WTC11 (cell line): ENCODE measurements at regions not wholly inside any gene's neighbourhood (a gene's known extent, or its start where the extent isn't known, plus 50 kb on each side); places are given as distances from the start of the nearest gene placed in this dataset.
A peak's percentile ranks its signal among the peaks of the same experiment; 100 is the strongest.

ENCODE experiments used
- ATAC-seq: fragments of 200-7000 bp; cut with Tn5 transposase; 2 replicates; pipeline ENCODE4 v1.10.0; 2021; ENCODE audit warnings: mild to moderate bottlenecking, moderate library complexity
- CTCF ChIA-PET: fragments of 300-600 bp; sonication (Branson Sonifier 250); formaldehyde crosslinking; loops from one replicate; lab custom pipeline; 2021; ENCODE audit warnings: antibody characterized with exemption; lab: Charles Lee
- POLR2A ChIA-PET: fragments of 350-600 bp; sonication (Branson Sonifier 250); formaldehyde crosslinking; loops from one replicate; lab custom pipeline; 2021; ENCODE audit warnings: antibody characterized with exemption; lab: Charles Lee
- DNase-seq: peaks from one replicate; pipeline ENCODE4 v3.0.0; 2021; ENCODE audit warnings: low spot score
- H3K27ac Mint-ChIP-seq: 2 replicates; pipeline ENCODE4 v1.8.0; 2021; ENCODE audit warnings: mixed read lengths
- H3K27me3 Mint-ChIP-seq: 2 replicates; pipeline ENCODE4 v1.8.0; 2021; ENCODE audit warnings: low read depth, mild to moderate bottlenecking, moderate library complexity, mixed read lengths
- H3K36me3 Mint-ChIP-seq: 2 replicates; pipeline ENCODE4 v1.8.0; 2021; ENCODE audit warnings: mixed read lengths
- H3K4me1 Mint-ChIP-seq: 2 replicates; pipeline ENCODE4 v1.8.0; 2022; ENCODE audit warnings: mixed read lengths
- H3K4me3 Mint-ChIP-seq: 2 replicates; pipeline ENCODE4 v1.8.0; 2021; ENCODE audit warnings: mild to moderate bottlenecking, moderate library complexity, mixed read lengths
- H3K9me3 Mint-ChIP-seq: 2 replicates; pipeline ENCODE4 v1.8.0; 2021; ENCODE audit warnings: mixed read lengths
- ATF1 ChIP-seq: sonication (generic); formaldehyde crosslinking; IDR thresholded peaks from 2 replicates; pipeline ENCODE4 v1.8.1; 2023; ENCODE audit warnings: mild to moderate bottlenecking, moderate library complexity, missing genetic modification reagents
- CBFB ChIP-seq: sonication (generic); formaldehyde crosslinking; IDR thresholded peaks from 2 replicates; pipeline ENCODE4 v1.8.1; 2022; ENCODE audit warnings: mild to moderate bottlenecking, low read depth, missing genetic modification reagents
- EMX1 ChIP-seq: fragments of 250-450 bp; sonication (Bioruptor Pico); IDR thresholded peaks from 2 replicates; pipeline ENCODE4 v1.8.0; 2021; ENCODE audit warnings: mild to moderate bottlenecking
- FOXP1 ChIP-seq: sonication (generic); formaldehyde crosslinking; IDR thresholded peaks from 2 replicates; pipeline ENCODE4 v1.8.0; 2022; ENCODE audit warnings: missing genetic modification reagents, mild to moderate bottlenecking, moderate library complexity, borderline replicate concordance
- GABPB1 ChIP-seq: sonication (generic); formaldehyde crosslinking; IDR thresholded peaks from 2 replicates; pipeline ENCODE4 v1.8.1; 2023; ENCODE audit warnings: mild to moderate bottlenecking, missing genetic modification reagents
- GTF2I ChIP-seq: fragments of 250-450 bp; sonication (Bioruptor Pico); conservative IDR thresholded peaks from 2 replicates; pipeline ENCODE4 v1.4.0; 2021; ENCODE audit warnings: mild to moderate bottlenecking
- MXD4 ChIP-seq: fragments of 250-450 bp; sonication (Bioruptor Pico); IDR thresholded peaks from 2 replicates; pipeline ENCODE4 v1.8.0; 2021; ENCODE audit warnings: mild to moderate bottlenecking, moderate library complexity, borderline replicate concordance
- MYBL2 ChIP-seq: sonication (generic); formaldehyde crosslinking; IDR thresholded peaks from 2 replicates; pipeline ENCODE4 v1.8.1; 2023; ENCODE audit warnings: mild to moderate bottlenecking, moderate library complexity, missing genetic modification reagents
- RORB ChIP-seq: fragments of 250-450 bp; sonication (Bioruptor Pico); IDR thresholded peaks from 2 replicates; pipeline ENCODE4 v1.9.0; 2021; ENCODE audit warnings: mild to moderate bottlenecking
- SMAD3 ChIP-seq: sonication (generic); formaldehyde crosslinking; IDR thresholded peaks from 2 replicates; pipeline ENCODE4 v1.8.0; 2022; ENCODE audit warnings: missing genetic modification reagents, mild to moderate bottlenecking, borderline replicate concordance
- SOX15 ChIP-seq: fragments of 250-450 bp; sonication (Bioruptor Pico); IDR thresholded peaks from 2 replicates; pipeline ENCODE4 v1.9.0; 2021; ENCODE audit warnings: mild to moderate bottlenecking
- TCF7 ChIP-seq: sonication (generic); formaldehyde crosslinking; IDR thresholded peaks from 2 replicates; pipeline ENCODE4 v1.8.0; 2022; ENCODE audit warnings: mild to moderate bottlenecking, low read depth, missing genetic modification reagents, moderate library complexity
- TEAD4 ChIP-seq: sonication (generic); formaldehyde crosslinking; IDR thresholded peaks from 2 replicates; pipeline ENCODE4 v1.8.0; 2022; ENCODE audit warnings: mild to moderate bottlenecking, missing genetic modification reagents
- ZNF121 ChIP-seq: sonication (generic); formaldehyde crosslinking; IDR thresholded peaks from 2 replicates; pipeline ENCODE4 v1.8.0; 2023; ENCODE audit warnings: missing genetic modification reagents
- ZNF232 ChIP-seq: sonication (generic); formaldehyde crosslinking; IDR thresholded peaks from 2 replicates; pipeline ENCODE4 v1.8.0; 2022; ENCODE audit warnings: mild to moderate bottlenecking, missing genetic modification reagents
- ZNF317 ChIP-seq: sonication (generic); formaldehyde crosslinking; IDR thresholded peaks from 2 replicates; pipeline ENCODE4 v1.8.1; 2023; ENCODE audit warnings: low read depth, mild to moderate bottlenecking, moderate library complexity, missing genetic modification reagents, borderline replicate concordance
- ZNF423 ChIP-seq: fragments of 250-450 bp; sonication (Bioruptor Pico); IDR thresholded peaks from 2 replicates; pipeline ENCODE4 v2.1.2; 2022; ENCODE audit warnings: mild to moderate bottlenecking, moderate library complexity
- ZNF671 ChIP-seq: fragments of 250-450 bp; sonication (Bioruptor Pico); IDR thresholded peaks from 2 replicates; pipeline ENCODE4 v1.8.0; 2021; ENCODE audit warnings: mild to moderate bottlenecking
- TF ChIP-seq, protein P1 (sequence below): sonication (generic); formaldehyde crosslinking; IDR thresholded peaks from 2 replicates; pipeline ENCODE4 v1.8.0; 2022; ENCODE audit warnings: mild to moderate bottlenecking, missing genetic modification reagents
- TF ChIP-seq, protein P2 (sequence below): sonication (generic); formaldehyde crosslinking; IDR thresholded peaks from 2 replicates; pipeline ENCODE4 v1.8.1; 2023; ENCODE audit warnings: mild to moderate bottlenecking, missing genetic modification reagents
- TF ChIP-seq, protein P3 (sequence below): fragments of 250-450 bp; sonication (Bioruptor Pico); IDR thresholded peaks from 2 replicates; pipeline ENCODE4 v1.9.0; 2021; ENCODE audit warnings: moderate library complexity, mild to moderate bottlenecking, inconsistent platforms, borderline replicate concordance
- TF ChIP-seq, protein P4 (sequence below): fragments of 200-600 bp; IDR thresholded peaks from 2 replicates; pipeline ENCODE4 v1.8.0; 2022; ENCODE audit warnings: antibody characterized with exemption
- TF ChIP-seq, protein P5 (sequence below): sonication (generic); formaldehyde crosslinking; conservative IDR thresholded peaks from 2 replicates; pipeline ENCODE4 v1.8.1; 2022; ENCODE audit warnings: mild to moderate bottlenecking, missing genetic modification reagents
- TF ChIP-seq, protein P6 (sequence below): sonication (generic); formaldehyde crosslinking; IDR thresholded peaks from 2 replicates; pipeline ENCODE4 v1.8.1; 2022; ENCODE audit warnings: missing genetic modification reagents, borderline replicate concordance
- TF ChIP-seq, protein P7 (sequence below): fragments of 250-450 bp; sonication (Bioruptor Pico); IDR thresholded peaks from 2 replicates; pipeline ENCODE4 v2.1.2; 2022; ENCODE audit warnings: mild to moderate bottlenecking, moderate library complexity
- TF ChIP-seq, protein P8 (sequence below): sonication (generic); formaldehyde crosslinking; IDR thresholded peaks from 2 replicates; pipeline ENCODE4 v1.8.1; 2023; ENCODE audit warnings: mild to moderate bottlenecking, missing genetic modification reagents, moderate library complexity

DNA sequence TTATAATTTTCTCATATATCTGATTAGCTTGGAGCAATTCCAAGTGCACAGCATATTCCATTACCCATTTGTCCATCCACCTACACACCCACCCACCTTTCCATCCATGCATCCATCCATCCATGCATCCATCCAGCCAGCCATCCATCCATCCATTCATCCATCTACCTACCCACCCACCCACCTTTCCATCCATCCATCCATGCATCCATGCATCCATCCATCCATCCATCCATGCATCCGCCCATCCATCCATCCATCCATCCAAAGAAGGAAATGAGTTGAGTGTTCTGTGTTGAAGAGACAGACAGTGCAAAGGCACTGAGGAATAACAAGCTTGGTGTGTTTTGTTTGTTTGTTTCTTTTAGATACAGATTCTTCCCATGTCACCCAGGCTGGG lies 78.7 kb upstream of the FAM20A start (continued):
- TF ChIP-seq, protein P1, sequence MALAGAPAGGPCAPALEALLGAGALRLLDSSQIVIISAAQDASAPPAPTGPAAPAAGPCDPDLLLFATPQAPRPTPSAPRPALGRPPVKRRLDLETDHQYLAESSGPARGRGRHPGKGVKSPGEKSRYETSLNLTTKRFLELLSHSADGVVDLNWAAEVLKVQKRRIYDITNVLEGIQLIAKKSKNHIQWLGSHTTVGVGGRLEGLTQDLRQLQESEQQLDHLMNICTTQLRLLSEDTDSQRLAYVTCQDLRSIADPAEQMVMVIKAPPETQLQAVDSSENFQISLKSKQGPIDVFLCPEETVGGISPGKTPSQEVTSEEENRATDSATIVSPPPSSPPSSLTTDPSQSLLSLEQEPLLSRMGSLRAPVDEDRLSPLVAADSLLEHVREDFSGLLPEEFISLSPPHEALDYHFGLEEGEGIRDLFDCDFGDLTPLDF (CRISPR knock-in tag), result no peak
- TF ChIP-seq, protein P2, sequence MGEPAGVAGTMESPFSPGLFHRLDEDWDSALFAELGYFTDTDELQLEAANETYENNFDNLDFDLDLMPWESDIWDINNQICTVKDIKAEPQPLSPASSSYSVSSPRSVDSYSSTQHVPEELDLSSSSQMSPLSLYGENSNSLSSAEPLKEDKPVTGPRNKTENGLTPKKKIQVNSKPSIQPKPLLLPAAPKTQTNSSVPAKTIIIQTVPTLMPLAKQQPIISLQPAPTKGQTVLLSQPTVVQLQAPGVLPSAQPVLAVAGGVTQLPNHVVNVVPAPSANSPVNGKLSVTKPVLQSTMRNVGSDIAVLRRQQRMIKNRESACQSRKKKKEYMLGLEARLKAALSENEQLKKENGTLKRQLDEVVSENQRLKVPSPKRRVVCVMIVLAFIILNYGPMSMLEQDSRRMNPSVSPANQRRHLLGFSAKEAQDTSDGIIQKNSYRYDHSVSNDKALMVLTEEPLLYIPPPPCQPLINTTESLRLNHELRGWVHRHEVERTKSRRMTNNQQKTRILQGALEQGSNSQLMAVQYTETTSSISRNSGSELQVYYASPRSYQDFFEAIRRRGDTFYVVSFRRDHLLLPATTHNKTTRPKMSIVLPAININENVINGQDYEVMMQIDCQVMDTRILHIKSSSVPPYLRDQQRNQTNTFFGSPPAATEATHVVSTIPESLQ, result no peak
- TF ChIP-seq TEAD4 (CRISPR knock-in tag), result no peak
- no peak for TF ChIP-seq CBFB (CRISPR knock-in tag)
- TF ChIP-seq ZNF121 (CRISPR knock-in tag), result no peak
- no peak for TF ChIP-seq RORB (CRISPR knock-in tag)

DNA sequence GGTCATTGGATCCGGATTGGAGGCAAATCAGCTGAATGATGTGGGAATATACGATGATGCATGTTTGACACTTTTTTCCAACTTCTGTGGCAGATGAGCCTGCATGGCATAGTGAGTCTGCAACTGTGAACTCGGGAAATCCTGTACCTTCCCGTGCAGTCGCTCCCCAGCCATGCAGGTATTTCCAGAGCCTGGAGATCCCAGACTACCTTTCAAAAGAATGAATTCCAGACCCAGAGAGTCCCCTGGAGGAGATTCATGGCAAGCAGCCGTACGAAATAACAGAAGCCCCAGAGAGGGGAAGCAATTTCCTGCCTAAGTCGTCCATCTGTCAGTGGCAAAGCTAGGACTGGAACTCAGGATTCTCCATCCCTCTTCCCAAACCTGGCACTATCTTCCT lies 75.7 kb upstream of the FAM20A start:
- no peaks in the 10 kb centered on the region for H3K36me3 Mint-ChIP-seq
- H3K4me1 Mint-ChIP-seq, result peaks cover 10% of the 10 kb centered on the region
- CTCF ChIA-PET, result no interaction called here

DNA sequence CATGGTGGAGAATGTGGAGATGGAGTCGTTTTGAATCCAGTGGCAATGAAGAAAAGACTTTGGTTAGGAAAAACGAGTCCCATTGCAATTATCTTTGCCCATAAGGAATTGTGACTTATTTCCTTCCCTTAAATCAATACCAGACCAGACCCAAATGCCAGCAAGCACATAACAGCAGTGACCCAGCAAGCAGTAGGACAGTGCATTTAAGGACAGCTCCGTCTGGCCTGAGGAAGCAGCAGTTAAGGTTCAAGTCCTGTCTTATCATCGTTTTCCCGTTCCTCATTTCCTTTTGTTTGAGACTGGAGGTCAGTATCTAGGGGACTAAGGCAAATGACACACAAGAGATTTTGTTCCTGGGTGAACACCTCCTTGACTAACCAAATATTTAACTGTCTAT lies 74.6 kb upstream of the FAM20A start:
- ChIA-PET POLR2A (no interaction called here), CTCF (no interaction called here)
- H3K27me3 Mint-ChIP-seq, result no peaks in the 10 kb centered on the region
- peaks cover 12% of the 10 kb centered on the region for H3K9me3 Mint-ChIP-seq
- H3K27ac Mint-ChIP-seq, result no peak overlapping the region
- H3K4me3 Mint-ChIP-seq, result no peak overlapping the region
- ATAC-seq (no peak), DNase-seq (no peak)
- TF ChIP-seq, protein P3, sequence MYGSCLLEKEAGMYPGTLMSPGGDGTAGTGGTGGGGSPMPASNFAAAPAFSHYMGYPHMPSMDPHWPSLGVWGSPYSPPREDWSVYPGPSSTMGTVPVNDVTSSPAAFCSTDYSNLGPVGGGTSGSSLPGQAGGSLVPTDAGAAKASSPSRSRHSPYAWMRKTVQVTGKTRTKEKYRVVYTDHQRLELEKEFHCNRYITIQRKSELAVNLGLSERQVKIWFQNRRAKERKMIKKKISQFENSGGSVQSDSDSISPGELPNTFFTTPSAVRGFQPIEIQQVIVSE (CRISPR knock-in tag), result no peak
- TF ChIP-seq, protein P2, result no peak
- TF ChIP-seq, protein P4, sequence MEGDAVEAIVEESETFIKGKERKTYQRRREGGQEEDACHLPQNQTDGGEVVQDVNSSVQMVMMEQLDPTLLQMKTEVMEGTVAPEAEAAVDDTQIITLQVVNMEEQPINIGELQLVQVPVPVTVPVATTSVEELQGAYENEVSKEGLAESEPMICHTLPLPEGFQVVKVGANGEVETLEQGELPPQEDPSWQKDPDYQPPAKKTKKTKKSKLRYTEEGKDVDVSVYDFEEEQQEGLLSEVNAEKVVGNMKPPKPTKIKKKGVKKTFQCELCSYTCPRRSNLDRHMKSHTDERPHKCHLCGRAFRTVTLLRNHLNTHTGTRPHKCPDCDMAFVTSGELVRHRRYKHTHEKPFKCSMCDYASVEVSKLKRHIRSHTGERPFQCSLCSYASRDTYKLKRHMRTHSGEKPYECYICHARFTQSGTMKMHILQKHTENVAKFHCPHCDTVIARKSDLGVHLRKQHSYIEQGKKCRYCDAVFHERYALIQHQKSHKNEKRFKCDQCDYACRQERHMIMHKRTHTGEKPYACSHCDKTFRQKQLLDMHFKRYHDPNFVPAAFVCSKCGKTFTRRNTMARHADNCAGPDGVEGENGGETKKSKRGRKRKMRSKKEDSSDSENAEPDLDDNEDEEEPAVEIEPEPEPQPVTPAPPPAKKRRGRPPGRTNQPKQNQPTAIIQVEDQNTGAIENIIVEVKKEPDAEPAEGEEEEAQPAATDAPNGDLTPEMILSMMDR, result no peak
- no peak for TF ChIP-seq GTF2I (CRISPR knock-in tag)
- TF ChIP-seq RORB (CRISPR knock-in tag), result no peak
- TF ChIP-seq, protein P5, sequence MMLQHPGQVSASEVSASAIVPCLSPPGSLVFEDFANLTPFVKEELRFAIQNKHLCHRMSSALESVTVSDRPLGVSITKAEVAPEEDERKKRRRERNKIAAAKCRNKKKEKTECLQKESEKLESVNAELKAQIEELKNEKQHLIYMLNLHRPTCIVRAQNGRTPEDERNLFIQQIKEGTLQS, result no peak
- TF ChIP-seq ZNF671 (CRISPR knock-in tag), result no peak
- TF ChIP-seq, protein P6, sequence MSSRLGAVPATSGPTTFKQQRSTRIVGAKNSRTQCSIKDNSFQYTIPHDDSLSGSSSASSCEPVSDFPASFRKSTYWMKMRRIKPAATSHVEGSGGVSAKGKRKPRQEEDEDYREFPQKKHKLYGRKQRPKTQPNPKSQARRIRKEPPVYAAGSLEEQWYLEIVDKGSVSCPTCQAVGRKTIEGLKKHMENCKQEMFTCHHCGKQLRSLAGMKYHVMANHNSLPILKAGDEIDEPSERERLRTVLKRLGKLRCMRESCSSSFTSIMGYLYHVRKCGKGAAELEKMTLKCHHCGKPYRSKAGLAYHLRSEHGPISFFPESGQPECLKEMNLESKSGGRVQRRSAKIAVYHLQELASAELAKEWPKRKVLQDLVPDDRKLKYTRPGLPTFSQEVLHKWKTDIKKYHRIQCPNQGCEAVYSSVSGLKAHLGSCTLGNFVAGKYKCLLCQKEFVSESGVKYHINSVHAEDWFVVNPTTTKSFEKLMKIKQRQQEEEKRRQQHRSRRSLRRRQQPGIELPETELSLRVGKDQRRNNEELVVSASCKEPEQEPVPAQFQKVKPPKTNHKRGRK (CRISPR knock-in tag), result no peak
- TF ChIP-seq GABPB1, result no peak
- no peak for TF ChIP-seq MXD4
- no peak for TF ChIP-seq MYBL2 (CRISPR knock-in tag)
- no peak for TF ChIP-seq FOXP1 (CRISPR knock-in tag)
- H3K4me1 Mint-ChIP-seq, result peaks cover 10% of the 10 kb centered on the region
- H3K36me3 Mint-ChIP-seq, result no peaks in the 10 kb centered on the region

More for the DNA sequence above, 75.7 kb upstream of the FAM20A start:
- no peak overlapping the region for H3K4me3 Mint-ChIP-seq
- DNase-seq (no peak), ATAC-seq (peak; percentile 47; the same call in 1 of the 2 replicates)
- no peak overlapping the region for H3K27ac Mint-ChIP-seq
- H3K27me3 Mint-ChIP-seq, result no peaks in the 10 kb centered on the region
- TF ChIP-seq ZNF317 (CRISPR knock-in tag), result no peak
- no peak for TF ChIP-seq ATF1 (CRISPR knock-in tag)
- no peak for TF ChIP-seq SOX15 (CRISPR knock-in tag)
- TF ChIP-seq, protein P7, sequence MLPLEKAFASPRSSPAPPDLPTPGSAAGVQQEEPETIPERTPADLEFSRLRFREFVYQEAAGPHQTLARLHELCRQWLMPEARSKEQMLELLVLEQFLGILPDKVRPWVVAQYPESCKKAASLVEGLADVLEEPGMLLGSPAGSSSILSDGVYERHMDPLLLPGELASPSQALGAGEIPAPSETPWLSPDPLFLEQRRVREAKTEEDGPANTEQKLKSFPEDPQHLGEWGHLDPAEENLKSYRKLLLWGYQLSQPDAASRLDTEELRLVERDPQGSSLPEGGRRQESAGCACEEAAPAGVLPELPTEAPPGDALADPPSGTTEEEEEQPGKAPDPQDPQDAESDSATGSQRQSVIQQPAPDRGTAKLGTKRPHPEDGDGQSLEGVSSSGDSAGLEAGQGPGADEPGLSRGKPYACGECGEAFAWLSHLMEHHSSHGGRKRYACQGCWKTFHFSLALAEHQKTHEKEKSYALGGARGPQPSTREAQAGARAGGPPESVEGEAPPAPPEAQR (CRISPR knock-in tag), result no peak
- TF ChIP-seq ZNF232, result no peak
- TF ChIP-seq TCF7 (CRISPR knock-in tag), result no peak
- no peak for TF ChIP-seq SMAD3 (CRISPR knock-in tag)
- no peak for TF ChIP-seq MYBL2 (CRISPR knock-in tag)
- TF ChIP-seq, protein P8, sequence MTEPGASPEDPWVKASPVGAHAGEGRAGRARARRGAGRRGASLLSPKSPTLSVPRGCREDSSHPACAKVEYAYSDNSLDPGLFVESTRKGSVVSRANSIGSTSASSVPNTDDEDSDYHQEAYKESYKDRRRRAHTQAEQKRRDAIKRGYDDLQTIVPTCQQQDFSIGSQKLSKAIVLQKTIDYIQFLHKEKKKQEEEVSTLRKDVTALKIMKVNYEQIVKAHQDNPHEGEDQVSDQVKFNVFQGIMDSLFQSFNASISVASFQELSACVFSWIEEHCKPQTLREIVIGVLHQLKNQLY, result no peak
- no peak for TF ChIP-seq CBFB (CRISPR knock-in tag)
- TF ChIP-seq EMX1 (CRISPR knock-in tag), result no peak
- TF ChIP-seq TEAD4 (CRISPR knock-in tag), result no peak
- no peak for TF ChIP-seq ZNF423 (CRISPR knock-in tag)
- POLR2A ChIA-PET, result no interaction called here
- H3K9me3 Mint-ChIP-seq, result peaks cover 12% of the 10 kb centered on the region
